Hepatocyte (in vitro differentiated cells): ENCODE measurements at regions not wholly inside any gene's neighbourhood (a gene's known extent, or its start where the extent isn't known, plus 50 kb on each side); places are given as distances from the start of the nearest gene placed in this dataset.
"Not testable (repeated sequence)": the region's sequence is repeated elsewhere in the genome, so short reads cannot be mapped to it uniquely, and the experiment has no call there.

ENCODE experiments used
- DNase-seq: peaks from one replicate; pipeline ENCODE4 v3.0.0-alpha.2; 2016; ENCODE audit warnings: low spot score
- H2AFZ ChIP-seq: fragments of 200-600 bp; sonication (generic); 2 replicates; pipeline ENCODE4 v1.6.0; 2016; ENCODE audit warnings: antibody characterized with exemption, mild to moderate bottlenecking
- H3K27ac ChIP-seq: fragments of 200-600 bp; sonication (generic); 2 replicates; pipeline ENCODE4 v1.5.1; 2016; ENCODE audit warnings: mild to moderate bottlenecking
- H3K27me3 ChIP-seq: fragments of 200-600 bp; sonication (generic); 2 replicates; pipeline ENCODE4 v1.6.1; 2016
- H3K36me3 ChIP-seq: fragments of 200-600 bp; sonication (generic); replicated peaks from 2 replicates; pipeline ENCODE4 v1.5.1; 2016; ENCODE audit warnings: low read depth; ENCODE audit not compliant: insufficient read depth
- H3K4me1 ChIP-seq: fragments of 200-600 bp; sonication (generic); 2 replicates; pipeline ENCODE4 v1.5.1; 2016; ENCODE audit warnings: mild to moderate bottlenecking, moderate library complexity; ENCODE audit not compliant: insufficient read depth
- H3K4me2 ChIP-seq: fragments of 200-600 bp; sonication (generic); 2 replicates; pipeline ENCODE4 v1.6.0; 2016
- H3K4me3 ChIP-seq: fragments of 200-600 bp; sonication (generic); 2 replicates; pipeline ENCODE4 v1.5.1; 2016; ENCODE audit warnings: mild to moderate bottlenecking
- H3K79me2 ChIP-seq: fragments of 200-600 bp; sonication (generic); 2 replicates; pipeline ENCODE4 v1.6.0; 2017; ENCODE audit warnings: mild to moderate bottlenecking
- H3K9me2 ChIP-seq: fragments of 200-600 bp; sonication (generic); replicated peaks from 2 replicates; pipeline ENCODE4 v1.6.0; 2017; ENCODE audit warnings: mild to moderate bottlenecking; ENCODE audit not compliant: insufficient read depth
- H3K9me3 ChIP-seq: fragments of 200-600 bp; sonication (generic); 2 replicates; pipeline ENCODE4 v1.5.1; 2016; ENCODE audit warnings: low read depth, mild to moderate bottlenecking
- H4K20me1 ChIP-seq: fragments of 200-600 bp; sonication (generic); 2 replicates; pipeline ENCODE4 v1.6.0; 2016; ENCODE audit warnings: mild to moderate bottlenecking; ENCODE audit not compliant: insufficient read depth, poor library complexity, severe bottlenecking
- CTCF ChIP-seq: fragments of 200-600 bp; sonication (generic); IDR thresholded peaks from 2 replicates; pipeline ENCODE4 v1.5.1; 2016; ENCODE audit warnings: antibody characterized with exemption, mild to moderate bottlenecking; ENCODE audit not compliant: poor library complexity
- EZH2 ChIP-seq: fragments of 200-600 bp; sonication (generic); IDR thresholded peaks from 2 replicates; pipeline ENCODE4 v1.6.1; 2016; ENCODE audit warnings: antibody characterized with exemption, mild to moderate bottlenecking, borderline replicate concordance
- EZH2phosphoT487 ChIP-seq: fragments of 200-600 bp; sonication (generic); IDR thresholded peaks from one replicate; pipeline ENCODE4 v1.6.1; 2018; ENCODE audit warnings: antibody characterized with exemption, mild to moderate bottlenecking, low read depth, moderate library complexity; ENCODE audit not compliant: unreplicated experiment, severe bottlenecking
- WGBS: methylation state at CpG from one replicate; pipeline ENCODE4 v1.1.6; 2016; ENCODE audit warnings: low lambda C conversion rate; ENCODE audit errors: missing lambda C conversion rate; 5-methylcytosine and 5-hydroxymethylcytosine counted together

- no peak for DNase-seq
- Histone ChIP-seq H3K4me1 (no peaks in the 10 kb centered on the region), H3K27me3 (no peaks in the 10 kb centered on the region), H4K20me1 (no peaks in the 10 kb centered on the region), H3K79me2 (no peaks in the 10 kb centered on the region), H2AFZ (no peak overlapping the region), H3K4me2 (no peak overlapping the region), H3K9me3 (no peaks in the 10 kb centered on the region), H3K9me2 (no peaks in the 10 kb centered on the region), H3K36me3 (no peaks in the 10 kb centered on the region), H3K4me3 (no peak overlapping the region), H3K27ac (no peak overlapping the region)
- TF ChIP-seq EZH2, result no peak
- TF ChIP-seq EZH2phosphoT487, result no peak
- TF ChIP-seq CTCF, result no peak
- 66% methylated on average over 3 of the region's 3 CpGs for WGBS
Observed at GRCh38 chr14:105962532-105962931, 436.1 kb downstream of the TMEM121 start.

- Histone ChIP-seq H3K9me2 (no peaks in the 10 kb centered on the region), H3K79me2 (no peaks in the 10 kb centered on the region), H3K4me3 (no peak overlapping the region), H3K4me2 (no peak overlapping the region), H3K4me1 (no peaks in the 10 kb centered on the region), H3K36me3 (no peaks in the 10 kb centered on the region), H3K27me3 (no peaks in the 10 kb centered on the region), H2AFZ (no peak overlapping the region), H3K9me3 (no peaks in the 10 kb centered on the region), H3K27ac (no peak overlapping the region), H4K20me1 (no peaks in the 10 kb centered on the region)
- TF ChIP-seq CTCF (no peak), EZH2phosphoT487 (no peak), EZH2 (no peak)
- no peak for DNase-seq
- WGBS, result 70% methylated on average over 11 of the region's 11 CpGs
Observed at GRCh38 chr14:105968291-105968690, 441.9 kb downstream of the TMEM121 start.

GRCh38 chr14:105969026-105969425, 442.6 kb downstream of the TMEM121 start:
- WGBS, result 55% methylated on average over 6 of the region's 6 CpGs
- H3K4me3 ChIP-seq, H3K36me3 ChIP-seq, H3K9me2 ChIP-seq, H3K79me2 ChIP-seq, DNase-seq, H3K27me3 ChIP-seq, H3K27ac ChIP-seq, H3K4me2 ChIP-seq, H4K20me1 ChIP-seq, H3K9me3 ChIP-seq, H2AFZ ChIP-seq, H3K4me1 ChIP-seq: not testable (repeated sequence)

GRCh38 chr14:105970821-105971220, 444.4 kb downstream of the TMEM121 start:
- not testable (repeated sequence) for H3K9me2 ChIP-seq, H3K4me3 ChIP-seq, H4K20me1 ChIP-seq, H3K9me3 ChIP-seq, H3K79me2 ChIP-seq, H3K27me3 ChIP-seq, H3K4me1 ChIP-seq, H2AFZ ChIP-seq, DNase-seq, H3K36me3 ChIP-seq, H3K27ac ChIP-seq, H3K4me2 ChIP-seq
- WGBS, result 82% methylated on average over 8 of the region's 8 CpGs
